H1 (cell line): ENCODE measurements at regions not wholly inside any gene's neighbourhood (a gene's known extent, or its start where the extent isn't known, plus 50 kb on each side); places are given as distances from the start of the nearest gene placed in this dataset.
"Not testable (repeated sequence)": the region's sequence is repeated elsewhere in the genome, so short reads cannot be mapped to it uniquely, and the experiment has no call there.

Source experiments
- CTCF ChIA-PET: fragments of 300-600 bp; sonication (Branson Sonifier 250); formaldehyde crosslinking; loops from one replicate; lab custom pipeline; 2021; ENCODE audit not compliant: partially characterized antibody; lab: Charles Lee
- POLR2A ChIA-PET: fragments of 300-600 bp; sonication (Branson Sonifier 250); formaldehyde crosslinking; loops from one replicate; lab custom pipeline; 2021; ENCODE audit warnings: inconsistent platforms; ENCODE audit not compliant: partially characterized antibody; lab: Charles Lee
- DNase-seq, 2 experiments: peaks; one replicate each; pipeline versions ENCODE4 v3.0.0 to v3.0.0-alpha.2; 2010 to 2022; ENCODE audit warnings: low spot score in 2 of 2, low read depth in 1 of 2, mixed read lengths in 1 of 2
- FAIRE-seq: peaks from 2 replicates; lab custom pipeline; 2011; peaks lifted over from hg19 to GRCh38; lab: Jason Lieb, UNC
- H2AFZ ChIP-seq: 2 replicates; pipeline ENCODE4 v1.8.1; 2012; ENCODE audit warnings: low read length, inconsistent platforms
- H2AK5ac ChIP-seq: 2 replicates; pipeline ENCODE4 v1.6.1; 2013; ENCODE audit warnings: low read depth, low read length
- H2BK120ac ChIP-seq: replicated peaks from 2 replicates; pipeline ENCODE3; 2013; ENCODE audit warnings: low read depth, low read length, inconsistent platforms
- H2BK12ac ChIP-seq: 2 replicates; pipeline ENCODE4 v1.6.1; 2013; ENCODE audit warnings: low read depth, low read length
- H2BK15ac ChIP-seq: 2 replicates; pipeline ENCODE4 v1.6.1; 2013; ENCODE audit warnings: low read length
- H2BK20ac ChIP-seq: 2 replicates; pipeline ENCODE4 v1.6.1; 2013; ENCODE audit warnings: low read length
- H2BK5ac ChIP-seq: 2 replicates; pipeline ENCODE4 v1.6.1; 2013; ENCODE audit warnings: low read depth, low read length
- H3K14ac ChIP-seq: 2 replicates; pipeline ENCODE4 v1.6.1; 2013; ENCODE audit warnings: inconsistent platforms; ENCODE audit not compliant: insufficient read length
- H3K18ac ChIP-seq: 2 replicates; pipeline ENCODE4 v1.6.1; 2013; ENCODE audit warnings: low read length; ENCODE audit errors: extremely low read depth
- H3K23ac ChIP-seq: 2 replicates; pipeline ENCODE4 v1.6.1; 2013; ENCODE audit warnings: inconsistent platforms; ENCODE audit not compliant: insufficient read length
- H3K23me2 ChIP-seq: 2 replicates; pipeline ENCODE4 v1.6.1; 2013; ENCODE audit warnings: low read depth, low read length
- H3K27ac ChIP-seq: 2 replicates; pipeline ENCODE4 v1.6.1; 2011; ENCODE audit warnings: low read depth, low read length, inconsistent platforms
- H3K27me3 ChIP-seq, 4 experiments: replicated peaks in 1 of 4; 1 replicate in 1 of 4; 2 replicates in 3 of 4; pipeline versions ENCODE4 v1.6.1 to v1.8.1; 2011 to 2013; ENCODE audit warnings: low read length in 3 of 4, mild to moderate bottlenecking in 3 of 4, inconsistent platforms in 2 of 4, mixed read lengths in 2 of 4, moderate library complexity in 1 of 4; ENCODE audit not compliant: control insufficient read depth in 3 of 4, insufficient read depth in 3 of 4; ENCODE audit errors: extremely low read depth in 1 of 4
- H3K36me3 ChIP-seq, 4 experiments: 2 replicates each; pipeline versions ENCODE4 v1.6.1 to v1.8.1; 2011 to 2013; ENCODE audit warnings: mild to moderate bottlenecking in 4 of 4, low read length in 3 of 4, moderate library complexity in 2 of 4, control low read depth in 1 of 4, inconsistent platforms in 1 of 4; ENCODE audit not compliant: insufficient read depth in 4 of 4, control insufficient read depth in 2 of 4
- H3K4ac ChIP-seq: replicated peaks from 2 replicates; pipeline ENCODE3; 2013; ENCODE audit warnings: low read length, low read depth, mixed read lengths, inconsistent platforms; ENCODE audit not compliant: insufficient read length
- H3K4me1 ChIP-seq, 4 experiments: replicated peaks in 1 of 4; 1 replicate in 1 of 4; 2 replicates in 3 of 4; pipeline versions ENCODE4 v1.6.1 to v1.8.1; 2011 to 2013; ENCODE audit warnings: low read length in 3 of 4, inconsistent platforms in 2 of 4, mixed read lengths in 1 of 4; ENCODE audit not compliant: insufficient read depth in 4 of 4, control insufficient read depth in 3 of 4
- H3K4me2 ChIP-seq, 2 experiments: 2 replicates each; pipeline versions ENCODE4 v1.6.1 to v1.8.1; 2011 to 2013; ENCODE audit warnings: low read depth in 2 of 2, low read length in 2 of 2, control low read depth in 1 of 2, inconsistent platforms in 1 of 2, mild to moderate bottlenecking in 1 of 2; ENCODE audit not compliant: insufficient read depth in 1 of 2
- H3K4me3 ChIP-seq, 4 experiments: fragments of 200-600, 300-600 bp in 1 of 4; sonication (generic), shearing (Covaris generic), sonication (Bioruptor Twin) in 1 of 4; 2 replicates each; pipeline versions ENCODE4 v1.5.1 to v1.8.1; 2011 to 2016; ENCODE audit warnings: low read length in 4 of 4, low read depth in 3 of 4, control low read depth in 2 of 4, inconsistent platforms in 2 of 4, mild to moderate bottlenecking in 2 of 4, mixed read lengths in 1 of 4, moderate library complexity in 1 of 4; ENCODE audit not compliant: insufficient read depth in 2 of 4; ENCODE audit errors: extremely low read depth in 1 of 4
- H3K56ac ChIP-seq: replicated peaks from 2 replicates; pipeline ENCODE3; 2013; ENCODE audit warnings: low read depth, mild to moderate bottlenecking, mixed read lengths, low read length, inconsistent platforms; ENCODE audit not compliant: insufficient read length
- H3K79me1 ChIP-seq: 2 replicates; pipeline ENCODE4 v1.6.1; 2013; ENCODE audit warnings: low read depth, low read length, control low read depth
- H3K79me2 ChIP-seq, 2 experiments: 2 replicates each; pipeline versions ENCODE4 v1.6.1 to v1.8.1; 2012 to 2013; ENCODE audit warnings: low read length in 2 of 2, mild to moderate bottlenecking in 2 of 2, inconsistent platforms in 1 of 2; ENCODE audit not compliant: insufficient read depth in 2 of 2, control insufficient read depth in 1 of 2
- H3K9ac ChIP-seq, 4 experiments: replicated peaks in 1 of 4; 1 replicate in 1 of 4; 2 replicates in 3 of 4; pipeline versions ENCODE4 v1.6.1 to v1.8.1; 2011 to 2013; ENCODE audit warnings: low read depth in 3 of 4, low read length in 3 of 4, control low read depth in 2 of 4, mild to moderate bottlenecking in 2 of 4, moderate library complexity in 2 of 4, inconsistent platforms in 1 of 4; ENCODE audit errors: extremely low read depth in 1 of 4
- H3K9me3 ChIP-seq, 2 experiments: 2 replicates each; pipeline versions ENCODE4 v1.6.1 to v1.8.1; 2012 to 2013; ENCODE audit warnings: mild to moderate bottlenecking in 2 of 2, moderate library complexity in 2 of 2, control low read depth in 1 of 2, inconsistent platforms in 1 of 2, low read depth in 1 of 2, low read length in 1 of 2, mixed read lengths in 1 of 2; ENCODE audit not compliant: insufficient read depth in 2 of 2
- H4K20me1 ChIP-seq, 2 experiments: replicated peaks in 1 of 2; 2 replicates each; pipeline versions ENCODE3 to v1.8.1; 2011 to 2013; ENCODE audit warnings: inconsistent platforms in 2 of 2, low read length in 2 of 2, mild to moderate bottlenecking in 1 of 2; ENCODE audit not compliant: insufficient read depth in 2 of 2, control insufficient read depth in 1 of 2
- H4K5ac ChIP-seq: 2 replicates; pipeline ENCODE4 v1.6.1; 2013; ENCODE audit warnings: low read length, low read depth, mixed read lengths, inconsistent platforms; ENCODE audit not compliant: insufficient read length
- H4K8ac ChIP-seq: 2 replicates; pipeline ENCODE4 v1.8.0; 2013; ENCODE audit warnings: mild to moderate bottlenecking, moderate library complexity, low read length, inconsistent platforms; ENCODE audit not compliant: insufficient read depth; ENCODE audit errors: extremely low read depth
- H4K91ac ChIP-seq: replicated peaks from 2 replicates; pipeline ENCODE3; 2013; ENCODE audit warnings: low read length, mixed read lengths, inconsistent platforms; ENCODE audit not compliant: insufficient read length
- WGBS, 2 experiments: shearing (Covaris generic) in 1 of 2; methylation state at CpG; one replicate each; pipeline versions ENCODE4 v1.1.6 to v1.1.7; 2013 to 2015; ENCODE audit warnings: low lambda C conversion rate in 2 of 2, mixed read lengths in 2 of 2, inconsistent platforms in 1 of 2, low coverage in 1 of 2, missing lambda C conversion rate in 1 of 2; ENCODE audit not compliant: insufficient replicate concordance in 2 of 2, insufficient coverage in 1 of 2, insufficient read length in 1 of 2; ENCODE audit errors: extremely low coverage in 1 of 2, missing lambda C conversion rate in 1 of 2; 5-methylcytosine and 5-hydroxymethylcytosine counted together

- POLR2A ChIA-PET = not testable (repeated sequence)
These were observed 642.3 kb upstream of the SYNCRIP start for GRCh38 chr6:86284809-86285480.

GRCh38 chr6:86283596-86283995 is 640.9 kb upstream of the SYNCRIP start:
- H4K91ac ChIP-seq, H3K79me2 ChIP-seq, H4K20me1 ChIP-seq, H2BK12ac ChIP-seq, H3K23me2 ChIP-seq, H3K4me2 ChIP-seq, POLR2A ChIA-PET, H4K5ac ChIP-seq, FAIRE-seq, H3K18ac ChIP-seq, H3K4me1 ChIP-seq, H3K36me3 ChIP-seq, DNase-seq, H2BK20ac ChIP-seq, H3K79me1 ChIP-seq, H4K8ac ChIP-seq, H3K9ac ChIP-seq, H3K56ac ChIP-seq, H3K23ac ChIP-seq, H3K27me3 ChIP-seq, H2AK5ac ChIP-seq, H2BK120ac ChIP-seq, H3K14ac ChIP-seq, H3K4me3 ChIP-seq, H3K4ac ChIP-seq, H2BK15ac ChIP-seq, H2BK5ac ChIP-seq, H3K27ac ChIP-seq, H2AFZ ChIP-seq: not testable (repeated sequence)
- CTCF ChIA-PET = interaction anchor here (1.4 kb wide), 1 partner anchor 360 kb away, joined by 3 read pairs; no protein-coding TSS in a partner anchor
- 85% methylated on average over 6 of the region's 6 CpGs; no CpG with 5 or more reads in 1 of the 2 experiments for WGBS, 2 experiments
- H3K9me3 ChIP-seq = peaks cover 12 to 25% of the 10 kb centered on the region in 2 experiments; a peak in 3 of 4 replicates

More at GRCh38 chr6:86284809-86285480, 642.3 kb upstream of the SYNCRIP start:
- DNase-seq, H4K5ac ChIP-seq, H3K18ac ChIP-seq, H3K4me3 ChIP-seq, CTCF ChIA-PET, FAIRE-seq, H4K91ac ChIP-seq, H3K4me2 ChIP-seq, H3K14ac ChIP-seq, H2BK5ac ChIP-seq, H4K8ac ChIP-seq, H2BK20ac ChIP-seq, H3K79me1 ChIP-seq, H3K4ac ChIP-seq, H3K56ac ChIP-seq, H3K79me2 ChIP-seq, H2BK15ac ChIP-seq, H3K27me3 ChIP-seq, H3K4me1 ChIP-seq, H3K9ac ChIP-seq, H2AK5ac ChIP-seq, H2BK120ac ChIP-seq, H4K20me1 ChIP-seq, H2AFZ ChIP-seq, H3K23me2 ChIP-seq, H3K36me3 ChIP-seq, H3K23ac ChIP-seq, H2BK12ac ChIP-seq, H3K27ac ChIP-seq: not testable (repeated sequence)
- peaks cover 12 to 25% of the 10 kb centered on the region in 2 experiments; a peak in 3 of 4 replicates for H3K9me3 ChIP-seq
- 93% methylated on average over 20 of the region's 22 CpGs; no CpG with 5 or more reads in 1 of the 2 experiments for WGBS, 2 experiments
